ENCODE measurements at regions not wholly inside any gene's neighbourhood (a gene's known extent, or its start where the extent isn't known, plus 50 kb on each side); places are given as distances from the start of the nearest gene placed in this dataset.

GRCh38 chr1:213685992-213686582, 301.7 kb upstream of the PROX1 start:
- Histone ChIP-seq H3K27ac (no peak overlapping the region), H3K4me3 (IDR thresholded peaks at IDR 0.05; ENCODE audit: insufficient read depth, low read depth, low read length) (no peak overlapping the region), H3K36me3 (ENCODE audit: insufficient read depth) (no peaks in the 10 kb centered on the region), H3K79me2 (ENCODE audit: insufficient read depth, low read depth) (no peaks in the 10 kb centered on the region), H3K27me3 (ENCODE audit: insufficient read depth, low read depth) (no peaks in the 10 kb centered on the region), H3K9ac (no peak overlapping the region), H3K4me2 (no peak overlapping the region), H4K20me1 (ENCODE audit: insufficient read depth) (no peaks in the 10 kb centered on the region), H2AFZ (ENCODE audit: low read depth) (no peak overlapping the region), H3K4me1 (ENCODE audit: low read depth, poor library complexity, severe bottlenecking) (no peaks in the 10 kb centered on the region)
- no peak for TF ChIP-seq CTCF (conservative IDR thresholded peaks at IDR 0.05; ENCODE audit: low read depth, low read length)

GRCh38 chr1:213686983-213687382, 300.8 kb upstream of the PROX1 start:
- no peaks in the 10 kb centered on the region for H3K27me3 ChIP-seq (ENCODE audit: insufficient read depth, low read depth)
- H2AFZ ChIP-seq (ENCODE audit: low read depth): no peak overlapping the region
- no peaks in the 10 kb centered on the region for H3K4me1 ChIP-seq (ENCODE audit: low read depth, poor library complexity, severe bottlenecking)
- H3K4me3 ChIP-seq (IDR thresholded peaks at IDR 0.05; ENCODE audit: insufficient read depth, low read depth, low read length): no peak overlapping the region
- no peaks in the 10 kb centered on the region for H4K20me1 ChIP-seq (ENCODE audit: insufficient read depth)
- H3K27ac ChIP-seq: no peak overlapping the region
- H3K79me2 ChIP-seq (ENCODE audit: insufficient read depth, low read depth): no peaks in the 10 kb centered on the region
- no peaks in the 10 kb centered on the region for H3K36me3 ChIP-seq (ENCODE audit: insufficient read depth)
- no peak overlapping the region for H3K4me2 ChIP-seq
- no peak for TF ChIP-seq CTCF (conservative IDR thresholded peaks at IDR 0.05; ENCODE audit: low read depth, low read length)
- no peak overlapping the region for H3K9ac ChIP-seq

- Histone ChIP-seq H3K4me2 (no peak overlapping the region), H3K27ac (no peak overlapping the region)
Observed at GRCh38 chr1:213687832-213688231, 299.9 kb upstream of the PROX1 start.

DNA sequence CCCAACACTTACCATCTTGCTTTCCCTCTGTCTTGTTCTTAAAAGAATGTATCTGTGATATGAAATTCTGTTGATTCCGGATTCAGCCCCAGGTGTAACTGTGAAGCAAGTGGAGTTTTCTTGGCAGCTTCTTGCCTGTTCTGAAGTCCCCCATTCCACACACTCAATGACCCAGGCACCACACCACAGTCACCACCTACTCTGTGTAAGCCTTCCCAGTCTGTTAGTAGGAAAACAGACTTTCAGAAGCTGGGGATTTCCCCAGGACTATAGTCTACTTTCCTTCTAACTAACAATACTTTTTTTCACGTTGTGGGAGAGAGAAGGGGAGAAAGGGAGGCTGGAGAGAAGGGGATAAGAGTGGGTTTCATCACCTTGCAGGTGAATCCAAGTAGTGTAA, 299.1 kb upstream of the PROX1 start:
- no peaks in the 10 kb centered on the region for H4K20me1 ChIP-seq (ENCODE audit: insufficient read depth)
- H2AFZ ChIP-seq (ENCODE audit: low read depth): no peak overlapping the region
- no peak overlapping the region for H3K9ac ChIP-seq
- no peak overlapping the region for H3K27ac ChIP-seq
- no peak overlapping the region for H3K4me3 ChIP-seq (IDR thresholded peaks at IDR 0.05; ENCODE audit: insufficient read depth, low read depth, low read length)
- H3K4me1 ChIP-seq (ENCODE audit: low read depth, poor library complexity, severe bottlenecking): no peaks in the 10 kb centered on the region
- no peaks in the 10 kb centered on the region for H3K27me3 ChIP-seq (ENCODE audit: insufficient read depth, low read depth)
- no peaks in the 10 kb centered on the region for H3K36me3 ChIP-seq (ENCODE audit: insufficient read depth)
- TF ChIP-seq CTCF (conservative IDR thresholded peaks at IDR 0.05; ENCODE audit: low read depth, low read length): no peak
- no peak overlapping the region for H3K4me2 ChIP-seq
- H3K79me2 ChIP-seq (ENCODE audit: insufficient read depth, low read depth): no peaks in the 10 kb centered on the region

More at GRCh38 chr1:213687832-213688231, 299.9 kb upstream of the PROX1 start:
- no peaks in the 10 kb centered on the region for H3K4me1 ChIP-seq (ENCODE audit: low read depth, poor library complexity, severe bottlenecking)
- no peak overlapping the region for H2AFZ ChIP-seq (ENCODE audit: low read depth)
- no peak for TF ChIP-seq CTCF (conservative IDR thresholded peaks at IDR 0.05; ENCODE audit: low read depth, low read length)
- H3K27me3 ChIP-seq (ENCODE audit: insufficient read depth, low read depth): no peaks in the 10 kb centered on the region
- no peak overlapping the region for H3K9ac ChIP-seq
- no peaks in the 10 kb centered on the region for H3K79me2 ChIP-seq (ENCODE audit: insufficient read depth, low read depth)
- no peak overlapping the region for H3K4me3 ChIP-seq (IDR thresholded peaks at IDR 0.05; ENCODE audit: insufficient read depth, low read depth, low read length)
- no peaks in the 10 kb centered on the region for H3K36me3 ChIP-seq (ENCODE audit: insufficient read depth)
- no peaks in the 10 kb centered on the region for H4K20me1 ChIP-seq (ENCODE audit: insufficient read depth)

All from KMS-11 (cell line).